GM18909 (cell line): ENCODE measurements at regions not wholly inside any gene's neighbourhood (a gene's known extent, or its start where the extent isn't known, plus 50 kb on each side); places are given as distances from the start of the nearest gene placed in this dataset.
"Not testable (repeated sequence)": the region's sequence is repeated elsewhere in the genome, so short reads cannot be mapped to it uniquely, and the experiment has no call there.

ENCODE experiments used
- ATAC-seq: cut with Tn5 transposase; IDR thresholded peaks from one replicate; pipeline ENCODE4 v1.9.1; 2021; ENCODE audit warnings: mild to moderate bottlenecking; ENCODE audit not compliant: unreplicated experiment, poor library complexity

- no peak for ATAC-seq
Measured at GRCh38 chr17:70674061-70674460, 504.7 kb downstream of the KCNJ2 start.

GRCh38 chr17:70675070-70675590 is 505.8 kb downstream of the KCNJ2 start:
- no peak for ATAC-seq

GRCh38 chr17:70677783-70678647 is 508.7 kb downstream of the KCNJ2 start:
- no peak for ATAC-seq

- no peak for ATAC-seq
Measured at GRCh38 chr17:70678889-70679288, 509.6 kb downstream of the KCNJ2 start.

- no peak for ATAC-seq
Measured at GRCh38 chr17:70683936-70684335, 514.6 kb downstream of the KCNJ2 start.

- no peak for ATAC-seq
Measured at GRCh38 chr17:70687421-70687820, 518.1 kb downstream of the KCNJ2 start.

GRCh38 chr17:70691150-70691549 is 521.8 kb downstream of the KCNJ2 start:
- no peak for ATAC-seq

- ATAC-seq: no peak
Measured at GRCh38 chr17:70699408-70699807, 530.1 kb downstream of the KCNJ2 start.

GRCh38 chr17:70702683-70703255 is 533.4 kb downstream of the KCNJ2 start:
- ATAC-seq: no peak

GRCh38 chr17:70709596-70709995 is 540.3 kb downstream of the KCNJ2 start:
- no peak for ATAC-seq

GRCh38 chr17:70713694-70714093 is 544.4 kb downstream of the KCNJ2 start:
- ATAC-seq: no peak

GRCh38 chr17:70716551-70716950 is 547.2 kb downstream of the KCNJ2 start:
- no peak for ATAC-seq

- ATAC-seq: no peak
Measured at GRCh38 chr17:70717042-70717441, 547.7 kb downstream of the KCNJ2 start.

- ATAC-seq: no peak
Measured at GRCh38 chr17:70736375-70736957, 567.1 kb downstream of the KCNJ2 start.

GRCh38 chr17:70739065-70739464 is 569.7 kb downstream of the KCNJ2 start:
- no peak for ATAC-seq

GRCh38 chr17:70746574-70746973 is 577.2 kb downstream of the KCNJ2 start:
- not testable (repeated sequence) for ATAC-seq

- no peak for ATAC-seq
Measured at GRCh38 chr17:70750983-70751382, 581.7 kb downstream of the KCNJ2 start.

GRCh38 chr17:70752461-70752860 is 583.1 kb downstream of the KCNJ2 start:
- ATAC-seq: not testable (repeated sequence)

GRCh38 chr17:70752966-70753467 is 583.7 kb downstream of the KCNJ2 start:
- no peak for ATAC-seq

- no peak for ATAC-seq
Measured at GRCh38 chr17:70763018-70763417, 593.7 kb downstream of the KCNJ2 start.

GRCh38 chr17:70767102-70767701 is 597.9 kb downstream of the KCNJ2 start:
- ATAC-seq: no peak
